Epidermal melanocyte (primary cell): ENCODE measurements at regions not wholly inside any gene's neighbourhood (a gene's known extent, or its start where the extent isn't known, plus 50 kb on each side); places are given as distances from the start of the nearest gene placed in this dataset.
"Not testable (repeated sequence)": the region's sequence is repeated elsewhere in the genome, so short reads cannot be mapped to it uniquely, and the experiment has no call there.

Source experiments
- DNase-seq: peaks from one replicate; pipeline ENCODE4 v3.0.0; 2011; ENCODE audit warnings: low spot score; ENCODE audit not compliant: insufficient read length

GRCh38 chr3:177613901-177614300 lies 416.6 kb upstream of the TBL1XR1 start:
- no peak for DNase-seq

DNA sequence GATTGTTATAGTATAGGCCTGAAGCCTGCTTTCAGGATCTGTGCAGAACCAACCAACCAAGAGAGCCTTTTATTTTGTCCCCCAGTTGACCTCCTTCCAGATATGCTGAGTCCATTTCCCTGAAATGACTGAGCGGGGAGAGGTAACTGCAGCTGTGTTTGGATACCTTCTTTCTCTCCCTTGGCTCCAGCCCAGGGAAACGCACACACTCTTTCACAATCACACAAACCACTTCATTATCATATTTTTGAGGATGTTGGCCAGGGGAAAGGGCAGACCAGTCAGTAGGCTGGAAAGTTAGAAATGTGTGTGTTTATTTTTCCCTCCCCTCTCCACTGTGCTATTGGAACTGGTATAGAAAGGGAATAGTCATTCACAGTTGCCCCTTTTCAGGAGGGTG lies 417.7 kb upstream of the TBL1XR1 start:
- no peak for DNase-seq

- DNase-seq = no peak
Observed at GRCh38 chr3:177618873-177619733, 421.8 kb upstream of the TBL1XR1 start.

- DNase-seq = no peak
Observed at GRCh38 chr3:177620073-177620472, 422.8 kb upstream of the TBL1XR1 start.

DNA sequence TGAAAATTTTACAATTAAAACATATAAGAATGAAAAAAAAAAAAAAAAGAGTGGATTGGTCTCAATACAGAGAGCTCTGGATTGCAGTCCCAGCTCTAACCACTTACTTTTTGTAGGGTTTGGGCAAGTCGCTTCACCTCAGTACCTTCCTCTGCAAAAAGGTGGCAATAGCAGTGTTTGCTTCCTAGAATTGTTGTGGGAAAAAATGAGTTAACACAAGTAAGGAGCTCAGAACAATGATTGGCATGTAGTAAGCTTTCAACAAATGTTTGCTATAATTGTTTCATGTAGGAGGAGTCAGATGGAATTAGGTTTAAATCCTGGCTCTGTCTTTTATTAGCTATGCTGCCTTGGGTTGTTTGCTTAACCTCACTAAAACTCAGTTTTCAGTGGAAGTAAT lies 425.2 kb upstream of the TBL1XR1 start:
- DNase-seq = no peak

DNA sequence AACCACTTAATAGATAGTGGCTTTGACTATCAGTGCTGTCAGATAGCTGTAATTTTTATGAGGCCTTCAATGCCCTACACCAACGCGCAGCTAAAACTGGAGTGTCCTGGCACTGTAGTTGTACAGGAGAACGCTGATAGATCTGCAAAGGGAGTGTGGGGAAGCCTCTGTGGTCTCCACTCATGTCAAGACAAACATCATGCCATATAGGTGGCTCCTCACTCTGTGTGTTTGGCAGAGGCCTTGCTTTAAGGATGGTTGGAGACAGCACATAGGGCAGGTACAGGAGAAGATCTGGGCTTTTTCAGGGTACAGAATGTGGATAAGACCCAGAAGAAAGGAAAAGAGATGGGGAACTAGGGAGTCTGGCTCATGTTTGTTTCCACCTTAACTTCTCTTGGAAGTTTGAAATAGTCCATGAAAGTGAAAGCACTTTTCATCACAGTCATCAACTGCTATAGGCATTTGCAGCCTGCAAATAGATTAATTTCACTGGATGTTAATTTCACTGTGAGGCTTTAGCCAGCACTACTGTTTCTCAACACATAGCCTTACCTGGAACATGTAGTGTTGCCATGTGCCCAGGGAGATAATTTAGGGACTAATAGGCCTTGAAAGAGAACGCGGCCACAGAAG lies 425.8 kb upstream of the TBL1XR1 start:
- DNase-seq = no peak

- DNase-seq = no peak
Observed at GRCh38 chr3:177624528-177625495, 427.5 kb upstream of the TBL1XR1 start.

GRCh38 chr3:177626045-177626444 lies 428.8 kb upstream of the TBL1XR1 start:
- DNase-seq = no peak

DNA sequence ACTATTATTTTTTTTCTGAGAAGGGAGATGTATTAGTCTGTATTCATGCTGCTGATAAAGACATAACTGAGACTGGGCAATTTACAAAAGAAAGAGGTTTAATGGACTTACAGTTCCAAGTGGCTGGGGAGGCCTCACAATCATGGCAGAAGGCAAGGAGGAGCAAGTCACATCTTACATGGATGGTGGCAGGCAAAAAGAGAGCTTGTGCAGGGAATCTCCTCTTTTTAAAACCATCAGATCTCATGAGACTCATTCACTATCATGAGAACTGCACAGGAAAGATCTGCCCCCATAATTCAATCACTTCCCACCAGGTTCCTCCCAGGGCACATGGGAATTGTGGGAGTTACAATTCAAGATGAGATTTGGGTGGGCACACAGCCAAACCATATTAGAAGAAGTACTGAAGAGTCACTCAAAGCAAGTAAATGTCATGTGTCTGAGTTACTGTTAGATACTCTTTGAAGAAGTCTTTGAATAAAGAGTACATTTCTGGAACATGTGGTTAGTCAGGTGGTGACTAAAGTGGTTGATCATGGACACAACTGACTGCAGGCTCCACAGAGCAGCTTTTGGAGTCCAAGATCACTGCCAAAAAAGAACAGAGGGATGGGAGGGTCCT lies 430.9 kb upstream of the TBL1XR1 start:
- DNase-seq = not testable (repeated sequence)

GRCh38 chr3:177629276-177629675 lies 432.0 kb upstream of the TBL1XR1 start:
- no peak for DNase-seq

- no peak for DNase-seq
Observed at GRCh38 chr3:177633671-177634207, 436.5 kb upstream of the TBL1XR1 start.

GRCh38 chr3:177635601-177636106 lies 438.4 kb upstream of the TBL1XR1 start:
- not testable (repeated sequence) for DNase-seq

DNA sequence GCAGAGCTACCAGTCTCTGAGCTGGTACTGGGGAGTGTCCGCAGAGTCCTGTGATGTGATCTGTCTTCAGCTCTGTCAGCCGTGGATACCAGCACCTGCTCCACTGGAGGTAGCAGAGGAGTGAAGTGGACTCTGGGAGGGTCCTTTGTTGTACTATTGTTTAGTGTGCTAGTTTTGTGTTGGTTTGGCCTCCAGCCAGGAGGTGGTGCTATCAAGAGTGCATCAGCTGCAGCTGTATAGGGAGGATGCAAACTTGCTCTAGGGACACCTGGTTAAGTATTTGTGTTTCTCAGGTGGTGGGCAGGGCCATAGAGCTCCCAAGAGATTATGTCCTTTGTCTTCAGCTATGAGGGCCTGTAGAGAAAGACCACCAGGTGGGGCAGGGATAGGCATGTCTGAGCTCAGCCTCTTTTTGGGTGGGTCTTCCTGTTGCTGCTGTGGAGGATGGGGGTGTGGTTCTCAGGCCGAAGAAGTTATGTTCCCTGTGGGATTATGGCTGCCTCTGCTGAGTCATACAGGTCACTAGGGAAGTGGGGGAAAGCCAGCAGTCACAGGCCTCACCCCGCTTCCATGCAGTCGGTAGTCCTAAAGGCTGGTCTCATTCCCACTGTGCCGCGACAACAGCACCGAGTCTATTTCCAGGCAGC lies 443.2 kb upstream of the TBL1XR1 start:
- DNase-seq = no peak

GRCh38 chr3:177641206-177641605 lies 443.9 kb upstream of the TBL1XR1 start:
- no peak for DNase-seq

GRCh38 chr3:177642042-177642803 lies 444.9 kb upstream of the TBL1XR1 start:
- DNase-seq = no peak

GRCh38 chr3:177642804-177643125 lies 445.5 kb upstream of the TBL1XR1 start:
- no peak for DNase-seq

GRCh38 chr3:177646749-177647148 lies 449.5 kb upstream of the TBL1XR1 start:
- no peak for DNase-seq

GRCh38 chr3:177647341-177647740 lies 450.1 kb upstream of the TBL1XR1 start:
- no peak for DNase-seq

GRCh38 chr3:177647876-177648275 lies 450.6 kb upstream of the TBL1XR1 start:
- DNase-seq = no peak
